ENCODE measurements at regions not wholly inside any gene's neighbourhood (a gene's known extent, or its start where the extent isn't known, plus 50 kb on each side); places are given as distances from the start of the nearest gene placed in this dataset.

- no peaks in the 10 kb centered on the region for H3K4me1 Mint-ChIP-seq (ENCODE audit: low read depth)
- no peaks in the 10 kb centered on the region for H3K27me3 Mint-ChIP-seq (ENCODE audit: low read depth)
- ATAC-seq (no peak), DNase-seq (no peak)
- H3K36me3 Mint-ChIP-seq (ENCODE audit: insufficient read depth): no peaks in the 10 kb centered on the region
- H3K4me3 Mint-ChIP-seq: no peak overlapping the region
- H3K9me3 Mint-ChIP-seq: peaks cover 9% of the 10 kb centered on the region
Measured at GRCh38 chr1:198809247-198809646, 170.4 kb downstream of the PTPRC start.

- ATAC-seq (no peak), DNase-seq (no peak)
- no peaks in the 10 kb centered on the region for H3K4me1 Mint-ChIP-seq (ENCODE audit: low read depth)
- peaks cover 25% of the 10 kb centered on the region for H3K9me3 Mint-ChIP-seq
- H3K36me3 Mint-ChIP-seq (ENCODE audit: insufficient read depth): no peaks in the 10 kb centered on the region
- H3K27me3 Mint-ChIP-seq (ENCODE audit: low read depth): no peaks in the 10 kb centered on the region
- H3K4me3 Mint-ChIP-seq: no peak overlapping the region
Measured at GRCh38 chr1:198811449-198811848, 172.6 kb downstream of the PTPRC start.

DNA sequence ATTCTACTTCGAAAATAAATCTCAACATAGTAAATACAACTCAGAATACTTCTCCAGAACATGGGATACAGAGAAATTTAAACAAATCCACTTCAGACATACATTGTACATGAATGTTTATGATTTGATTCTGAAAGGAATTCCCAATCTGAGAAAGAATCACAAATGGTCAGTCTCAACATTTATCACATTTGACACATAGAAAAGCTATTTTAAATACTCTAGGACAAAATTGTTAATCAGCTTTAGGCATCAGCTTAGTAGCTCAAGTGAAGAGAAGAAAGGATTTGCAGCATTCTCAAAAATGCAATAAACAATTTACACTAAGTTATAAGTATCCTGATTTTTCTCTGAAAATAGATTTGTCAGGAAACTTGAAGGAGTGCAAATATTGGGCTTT is 184.8 kb downstream of the PTPRC start:
- no peaks in the 10 kb centered on the region for H3K9me3 Mint-ChIP-seq
- no peaks in the 10 kb centered on the region for H3K4me1 Mint-ChIP-seq (ENCODE audit: low read depth)
- H3K27me3 Mint-ChIP-seq (ENCODE audit: low read depth): no peaks in the 10 kb centered on the region
- DNase-seq: no peak
- no peak for ATAC-seq
- H3K4me3 Mint-ChIP-seq: no peak overlapping the region
- no peaks in the 10 kb centered on the region for H3K36me3 Mint-ChIP-seq (ENCODE audit: insufficient read depth)

DNA sequence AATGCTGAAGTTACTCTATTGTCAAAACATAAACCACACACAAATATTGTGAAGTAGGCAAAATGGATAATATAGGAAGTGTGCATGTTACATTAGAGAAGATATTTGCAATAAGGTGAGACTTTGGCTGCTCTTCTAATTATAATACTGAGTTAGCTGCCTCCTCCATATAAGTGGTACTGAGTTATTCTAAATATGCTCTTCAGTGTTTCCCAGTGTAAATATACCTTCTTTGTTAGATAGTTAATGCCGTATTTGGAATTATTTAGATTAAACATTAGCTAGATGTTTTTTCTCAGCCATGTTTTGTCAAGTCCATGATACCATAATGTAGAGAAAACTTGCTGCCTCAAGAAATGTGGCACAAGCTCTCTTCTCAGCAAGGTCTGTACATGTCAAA is 186.4 kb downstream of the PTPRC start:
- no peak for ATAC-seq
- H3K9me3 Mint-ChIP-seq: no peaks in the 10 kb centered on the region

DNA sequence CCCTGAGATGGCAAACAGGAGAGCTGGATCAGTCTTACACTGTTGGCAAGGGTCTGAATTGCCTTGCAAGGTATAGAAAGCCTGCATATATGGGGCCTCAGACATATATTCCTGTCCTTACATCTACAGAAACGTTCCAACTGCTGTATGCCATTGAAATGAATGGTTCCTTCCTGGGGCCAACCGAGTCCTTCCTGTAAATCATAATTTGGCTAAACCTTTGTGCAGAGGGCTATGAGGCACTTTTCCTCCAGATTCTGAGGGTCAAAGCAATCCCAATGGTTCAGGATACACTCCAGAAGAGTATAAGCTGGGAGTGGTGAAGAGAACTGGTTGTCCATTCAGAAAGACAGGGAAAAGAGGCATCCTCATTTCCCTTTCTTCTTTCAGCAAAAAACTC is 190.5 kb downstream of the PTPRC start:
- Mint-ChIP-seq H3K36me3 (ENCODE audit: insufficient read depth) (no peaks in the 10 kb centered on the region), H3K4me1 (ENCODE audit: low read depth) (no peaks in the 10 kb centered on the region), H3K9me3 (no peaks in the 10 kb centered on the region), H3K27me3 (ENCODE audit: low read depth) (no peaks in the 10 kb centered on the region), H3K4me3 (no peak overlapping the region)
- DNase-seq (no peak), ATAC-seq (no peak)

More for the DNA sequence above, 186.4 kb downstream of the PTPRC start:
- no peak for DNase-seq
- Mint-ChIP-seq H3K27me3 (ENCODE audit: low read depth) (no peaks in the 10 kb centered on the region), H3K4me3 (no peak overlapping the region), H3K4me1 (ENCODE audit: low read depth) (no peaks in the 10 kb centered on the region), H3K36me3 (ENCODE audit: insufficient read depth) (no peaks in the 10 kb centered on the region)

DNA sequence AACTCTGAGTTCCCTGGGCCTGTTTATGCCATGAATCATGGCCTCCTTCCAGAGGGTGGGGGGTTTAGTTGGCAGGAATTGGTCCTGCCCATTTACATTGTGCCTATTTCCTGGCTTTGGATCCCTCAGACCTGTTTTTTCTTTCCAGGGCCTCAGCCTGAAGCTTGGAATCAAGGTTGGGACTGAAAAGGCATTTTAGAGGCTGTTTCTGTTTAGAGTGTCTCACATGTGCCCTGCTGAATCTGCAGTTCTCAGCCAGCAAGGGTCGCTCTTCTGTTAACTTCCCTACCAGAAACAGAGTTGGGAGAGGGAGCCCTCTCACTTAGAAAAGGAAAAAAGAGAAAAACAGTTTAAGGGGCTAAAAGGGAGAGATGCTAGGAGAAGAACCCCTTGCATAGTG is 191.1 kb downstream of the PTPRC start:
- no peak for DNase-seq
- H3K36me3 Mint-ChIP-seq (ENCODE audit: insufficient read depth): no peaks in the 10 kb centered on the region
- no peaks in the 10 kb centered on the region for H3K27me3 Mint-ChIP-seq (ENCODE audit: low read depth)
- no peak overlapping the region for H3K4me3 Mint-ChIP-seq
- H3K4me1 Mint-ChIP-seq (ENCODE audit: low read depth): no peaks in the 10 kb centered on the region
- ATAC-seq: no peak
- no peaks in the 10 kb centered on the region for H3K9me3 Mint-ChIP-seq

GRCh38 chr1:198830412-198830811 is 191.6 kb downstream of the PTPRC start:
- no peaks in the 10 kb centered on the region for H3K27me3 Mint-ChIP-seq (ENCODE audit: low read depth)
- DNase-seq: no peak
- H3K9me3 Mint-ChIP-seq: no peaks in the 10 kb centered on the region
- ATAC-seq: no peak
- H3K4me1 Mint-ChIP-seq (ENCODE audit: low read depth): no peaks in the 10 kb centered on the region
- no peaks in the 10 kb centered on the region for H3K36me3 Mint-ChIP-seq (ENCODE audit: insufficient read depth)
- H3K4me3 Mint-ChIP-seq: no peak overlapping the region

DNA sequence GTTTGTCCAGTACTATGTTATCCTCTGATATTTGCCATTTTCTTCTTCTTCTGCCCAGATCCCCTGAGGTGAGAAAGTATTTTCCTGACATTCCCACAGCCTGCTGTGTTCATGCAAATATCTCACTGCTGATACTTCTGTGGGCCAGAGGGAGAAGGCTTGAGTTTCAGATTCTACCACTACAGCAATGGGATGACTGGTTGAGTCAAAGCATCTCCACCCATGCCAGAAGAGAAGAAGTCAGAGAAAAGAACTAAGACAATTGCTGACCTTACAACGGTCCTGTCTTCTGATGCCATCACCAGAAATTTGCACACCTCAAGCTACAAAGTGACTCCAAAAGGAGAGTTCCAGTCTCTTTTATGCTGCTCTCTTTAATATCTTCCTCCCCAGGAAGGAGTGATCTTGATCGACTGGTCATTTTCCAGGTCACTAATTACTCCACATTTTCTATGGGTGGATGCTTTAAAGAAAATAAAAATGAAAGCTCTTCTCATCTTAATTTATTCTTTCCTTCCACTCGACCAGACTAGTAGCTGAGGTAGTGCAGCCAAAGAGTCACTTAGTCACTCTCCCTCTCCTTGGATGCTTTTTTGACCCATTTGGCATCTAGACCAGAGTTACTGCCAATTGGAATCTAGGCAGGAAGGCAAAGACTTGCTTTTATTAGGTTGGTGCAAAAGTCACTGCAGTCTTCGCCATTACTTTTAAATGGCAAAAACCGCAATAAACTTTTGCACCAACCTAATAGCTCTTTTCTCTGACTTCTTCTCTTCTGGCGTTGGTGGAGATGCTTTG is 195.1 kb downstream of the PTPRC start:
- no peaks in the 10 kb centered on the region for H3K9me3 Mint-ChIP-seq
- no peak for ATAC-seq

GRCh38 chr1:198837278-198838021 is 198.6 kb downstream of the PTPRC start:
- Mint-ChIP-seq H3K9me3 (no peaks in the 10 kb centered on the region), H3K27me3 (ENCODE audit: low read depth) (no peaks in the 10 kb centered on the region), H3K4me3 (no peak overlapping the region), H3K4me1 (ENCODE audit: low read depth) (no peaks in the 10 kb centered on the region), H3K36me3 (ENCODE audit: insufficient read depth) (peaks cover 1% of the 10 kb centered on the region)
- ATAC-seq: no peak
- no peak for DNase-seq

More for the DNA sequence above, 195.1 kb downstream of the PTPRC start:
- Mint-ChIP-seq H3K27me3 (ENCODE audit: low read depth) (no peaks in the 10 kb centered on the region), H3K4me3 (no peak overlapping the region), H3K4me1 (ENCODE audit: low read depth) (no peaks in the 10 kb centered on the region), H3K36me3 (ENCODE audit: insufficient read depth) (peaks cover 1% of the 10 kb centered on the region)
- DNase-seq: no peak

GRCh38 chr1:198838022-198838342 is 199.1 kb downstream of the PTPRC start:
- ATAC-seq (no peak), DNase-seq (no peak)
- Mint-ChIP-seq H3K4me3 (no peak overlapping the region), H3K36me3 (ENCODE audit: insufficient read depth) (peaks cover 1% of the 10 kb centered on the region), H3K27me3 (ENCODE audit: low read depth) (no peaks in the 10 kb centered on the region), H3K4me1 (ENCODE audit: low read depth) (no peaks in the 10 kb centered on the region), H3K9me3 (no peaks in the 10 kb centered on the region)

DNA sequence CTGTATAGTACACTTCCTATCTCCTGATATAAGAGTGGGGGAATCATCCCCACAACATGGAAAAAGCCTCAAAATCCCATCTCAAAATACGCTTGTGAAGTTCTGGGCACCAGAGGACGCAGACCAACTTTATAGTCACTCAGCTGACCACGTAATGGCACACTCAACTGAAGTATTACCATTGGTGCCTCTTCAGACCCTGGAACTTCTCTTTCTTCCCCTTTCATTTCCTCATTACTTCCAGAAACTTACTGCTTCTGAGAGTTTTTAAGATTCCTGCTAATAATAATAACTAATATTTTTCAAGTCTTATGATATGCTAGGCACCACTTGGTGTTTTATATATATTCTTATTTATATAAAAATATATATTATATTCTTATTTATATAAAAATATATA is 202.6 kb downstream of the PTPRC start:
- Mint-ChIP-seq H3K9me3 (no peaks in the 10 kb centered on the region), H3K36me3 (ENCODE audit: insufficient read depth) (peaks cover 2% of the 10 kb centered on the region), H3K27me3 (ENCODE audit: low read depth) (no peaks in the 10 kb centered on the region), H3K4me3 (no peak overlapping the region), H3K4me1 (ENCODE audit: low read depth) (no peaks in the 10 kb centered on the region)
- ATAC-seq (no peak), DNase-seq (no peak)

GRCh38 chr1:198842686-198843085 is 203.8 kb downstream of the PTPRC start:
- H3K9me3 Mint-ChIP-seq: no peaks in the 10 kb centered on the region
- ATAC-seq: no peak
- H3K36me3 Mint-ChIP-seq (ENCODE audit: insufficient read depth): peaks cover 4% of the 10 kb centered on the region
- H3K27me3 Mint-ChIP-seq (ENCODE audit: low read depth): no peaks in the 10 kb centered on the region
- no peak for DNase-seq
- no peaks in the 10 kb centered on the region for H3K4me1 Mint-ChIP-seq (ENCODE audit: low read depth)
- H3K4me3 Mint-ChIP-seq: no peak overlapping the region

DNA sequence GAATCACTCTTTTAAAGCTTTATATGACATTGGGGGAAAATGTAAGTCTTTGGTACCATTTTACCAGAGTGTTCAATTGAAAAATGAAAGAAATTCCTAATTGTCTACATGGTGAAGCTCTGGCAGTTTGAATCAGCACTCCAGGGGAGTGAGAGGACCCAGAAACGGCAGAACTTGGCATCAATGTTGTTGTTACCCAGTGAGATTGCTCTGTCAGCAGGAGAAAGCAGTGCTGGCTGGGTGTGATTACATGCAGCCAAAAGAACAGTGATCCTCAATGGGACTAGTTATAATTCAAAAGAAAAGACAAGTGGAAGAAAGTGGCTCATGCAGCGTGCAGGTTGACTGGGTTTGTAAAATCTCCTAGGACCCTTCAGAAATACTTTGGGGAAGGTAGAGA is 206.4 kb downstream of the PTPRC start:
- no peaks in the 10 kb centered on the region for H3K9me3 Mint-ChIP-seq
- H3K27me3 Mint-ChIP-seq (ENCODE audit: low read depth): no peaks in the 10 kb centered on the region
- ATAC-seq (no peak), DNase-seq (no peak)
- no peaks in the 10 kb centered on the region for H3K4me1 Mint-ChIP-seq (ENCODE audit: low read depth)
- peaks cover 4% of the 10 kb centered on the region for H3K36me3 Mint-ChIP-seq (ENCODE audit: insufficient read depth)
- H3K4me3 Mint-ChIP-seq: no peak overlapping the region

GRCh38 chr1:198845851-198846250 is 207.0 kb downstream of the PTPRC start:
- no peaks in the 10 kb centered on the region for H3K9me3 Mint-ChIP-seq
- no peaks in the 10 kb centered on the region for H3K27me3 Mint-ChIP-seq (ENCODE audit: low read depth)
- ATAC-seq: no peak
- DNase-seq: no peak
- no peak overlapping the region for H3K4me3 Mint-ChIP-seq
- H3K4me1 Mint-ChIP-seq (ENCODE audit: low read depth): no peaks in the 10 kb centered on the region
- H3K36me3 Mint-ChIP-seq (ENCODE audit: insufficient read depth): peaks cover 4% of the 10 kb centered on the region

GRCh38 chr1:198846556-198846955 is 207.7 kb downstream of the PTPRC start:
- ATAC-seq (no peak), DNase-seq (no peak)
- Mint-ChIP-seq H3K4me3 (no peak overlapping the region), H3K36me3 (ENCODE audit: insufficient read depth) (peaks cover 4% of the 10 kb centered on the region), H3K4me1 (ENCODE audit: low read depth) (no peaks in the 10 kb centered on the region), H3K27me3 (ENCODE audit: low read depth) (no peaks in the 10 kb centered on the region), H3K9me3 (no peaks in the 10 kb centered on the region)
